ENCODE measurements at regions not wholly inside any gene's neighbourhood (a gene's known extent, or its start where the extent isn't known, plus 50 kb on each side); places are given as distances from the start of the nearest gene placed in this dataset.

DNA sequence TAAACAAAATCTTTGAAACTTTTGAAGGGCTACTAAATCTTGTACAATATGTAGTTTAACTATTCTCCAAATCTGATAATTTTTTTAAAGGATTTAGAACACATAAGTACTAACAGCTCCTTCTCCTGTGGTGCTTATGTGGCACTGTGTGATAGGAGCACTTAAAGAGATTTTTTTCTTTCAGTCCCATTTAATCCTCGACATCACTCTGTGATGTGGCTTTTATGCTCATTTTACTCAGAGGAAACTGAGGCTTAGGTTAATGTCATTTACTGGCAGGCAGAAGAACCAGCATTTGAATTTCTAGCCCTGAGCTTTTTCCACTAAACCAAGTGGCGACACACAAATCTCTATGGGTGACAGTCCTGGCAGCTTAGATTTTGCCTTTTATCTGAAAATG is 92.4 kb downstream of the SAMD9 start:
- H2BK15ac ChIP-seq (ENCODE audit: low read length) = no peak overlapping the region
- no peaks in the 10 kb centered on the region for H3K27me3 ChIP-seq (replicated peaks in 1 of 4; ENCODE audit: control insufficient read depth in 3 of 4, extremely low read depth in 1 of 4, insufficient read depth in 3 of 4, low read length in 3 of 4)
- H3K23ac ChIP-seq (ENCODE audit: insufficient read length) = no peak overlapping the region
- no peak overlapping the region for H3K18ac ChIP-seq (ENCODE audit: extremely low read depth, low read length)
- no peak overlapping the region for H2BK120ac ChIP-seq (replicated peaks; ENCODE audit: low read depth, low read length)
- no peak overlapping the region for H4K5ac ChIP-seq (ENCODE audit: insufficient read length, low read depth, low read length)
- H4K91ac ChIP-seq (replicated peaks; ENCODE audit: insufficient read length, low read length) = no peak overlapping the region
- H3K9me3 ChIP-seq (ENCODE audit: insufficient read depth in 2 of 2, low read depth in 1 of 2, low read length in 1 of 2) = peaks cover 0 to 3% of the 10 kb centered on the region in 2 experiments; a peak in 1 of 4 replicates
- no peaks in the 10 kb centered on the region for H3K23me2 ChIP-seq (ENCODE audit: low read depth, low read length)
- H3K27ac ChIP-seq (ENCODE audit: low read depth, low read length) = no peak overlapping the region
- CTCF ChIA-PET (ENCODE audit: partially characterized antibody) = no interaction called here
- H3K4me2 ChIP-seq (ENCODE audit: insufficient read depth in 1 of 2, low read depth in 2 of 2, low read length in 2 of 2) = no peak overlapping the region
- H3K14ac ChIP-seq (ENCODE audit: insufficient read length) = no peak overlapping the region
- H2BK5ac ChIP-seq (ENCODE audit: low read depth, low read length) = no peak overlapping the region
- H3K79me2 ChIP-seq (ENCODE audit: control insufficient read depth in 1 of 2, insufficient read depth in 2 of 2, low read length in 2 of 2) = no peaks in the 10 kb centered on the region
- no peak overlapping the region for H2BK12ac ChIP-seq (ENCODE audit: low read depth, low read length)
- H4K8ac ChIP-seq (ENCODE audit: extremely low read depth, insufficient read depth, low read length) = no peak overlapping the region
- H4K20me1 ChIP-seq (replicated peaks in 1 of 2; ENCODE audit: control insufficient read depth in 1 of 2, insufficient read depth in 2 of 2, low read length in 2 of 2) = no peaks in the 10 kb centered on the region
- no peaks in the 10 kb centered on the region for H3K4me1 ChIP-seq (replicated peaks in 1 of 4; ENCODE audit: control insufficient read depth in 3 of 4, insufficient read depth in 4 of 4, low read length in 3 of 4)
- no peak overlapping the region for H2AFZ ChIP-seq (ENCODE audit: low read length)
- POLR2A ChIA-PET (ENCODE audit: partially characterized antibody) = interaction anchor here (0.8 kb wide), 1 partner anchor 14 kb away, joined by 3 read pairs; no protein-coding TSS in a partner anchor
- no peaks in the 10 kb centered on the region for H3K36me3 ChIP-seq (ENCODE audit: control insufficient read depth in 2 of 4, insufficient read depth in 4 of 4, low read length in 3 of 4)
- H2AK5ac ChIP-seq (ENCODE audit: low read depth, low read length) = no peak overlapping the region
- no peak overlapping the region for H3K4ac ChIP-seq (replicated peaks; ENCODE audit: insufficient read length, low read depth, low read length)
- H3K79me1 ChIP-seq (ENCODE audit: low read depth, low read length) = no peaks in the 10 kb centered on the region
- no peak overlapping the region for H2BK20ac ChIP-seq (ENCODE audit: low read length)
- 91% methylated on average over 2 of the region's 2 CpGs; no CpG with 5 or more reads in 1 of the 2 experiments for WGBS, 2 experiments (ENCODE audit: extremely low coverage in 1 of 2, insufficient coverage in 1 of 2, insufficient read length in 1 of 2, insufficient replicate concordance in 2 of 2, low coverage in 1 of 2, low lambda C conversion rate in 2 of 2, missing lambda C conversion rate in 1 of 2)
- DNase-seq (ENCODE audit: low read depth in 1 of 2, low spot score in 2 of 2) = no peak
- H3K9ac ChIP-seq (replicated peaks in 1 of 4; ENCODE audit: extremely low read depth in 1 of 4, low read depth in 3 of 4, low read length in 3 of 4) = no peak overlapping the region
- H3K4me3 ChIP-seq (ENCODE audit: extremely low read depth in 1 of 4, insufficient read depth in 2 of 4, low read depth in 3 of 4, low read length in 4 of 4) = no peak overlapping the region
- FAIRE-seq = no peak
- no peak overlapping the region for H3K56ac ChIP-seq (replicated peaks; ENCODE audit: insufficient read length, low read depth, low read length)
- no peak for TF ChIP-seq GTF2F1 (IDR thresholded peaks at IDR 0.05; ENCODE audit: borderline replicate concordance, low read depth, low read length)
- TF ChIP-seq TCF12 (IDR thresholded peaks at IDR 0.05; ENCODE audit: low read depth, low read length) = no peak
- no peak for TF ChIP-seq RAD21 (IDR thresholded peaks at IDR 0.05 in 1 of 2, conservative IDR thresholded peaks at IDR 0.05 in 1 of 2; ENCODE audit: low read depth in 2 of 2, low read length in 2 of 2)
- TF ChIP-seq KDM1A (IDR thresholded peaks at IDR 0.05; ENCODE audit: borderline replicate concordance, low read length) = no peak
- TF ChIP-seq CTBP2 (IDR thresholded peaks at IDR 0.05; ENCODE audit: borderline replicate concordance, insufficient read depth, insufficient read length, low read length) = no peak
- no peak for TF ChIP-seq HDAC2 (IDR thresholded peaks at IDR 0.05; ENCODE audit: borderline replicate concordance in 1 of 2, low read depth in 2 of 2, low read length in 2 of 2)
- no peak for TF ChIP-seq POLR2AphosphoS5 (IDR thresholded peaks at IDR 0.05; ENCODE audit: low read depth, low read length)
- no peak for TF ChIP-seq ATF2 (IDR thresholded peaks at IDR 0.05; ENCODE audit: low read length)
- no peak for TF ChIP-seq EGR1 (IDR thresholded peaks at IDR 0.05; ENCODE audit: borderline replicate concordance, low read depth, low read length)
- no peak for TF ChIP-seq TAF1 (IDR thresholded peaks at IDR 0.05; ENCODE audit: low read depth, low read length)
- no peak for TF ChIP-seq RBBP5 (IDR thresholded peaks at IDR 0.05; ENCODE audit: borderline replicate concordance, low read depth, low read length)
- no peak for TF ChIP-seq BCL11A (IDR thresholded peaks at IDR 0.05; ENCODE audit: low read depth in 2 of 2, low read length in 2 of 2)
